NCI-H1105 (cell line): ENCODE measurements at regions not wholly inside any gene's neighbourhood (a gene's known extent, or its start where the extent isn't known, plus 50 kb on each side); places are given as distances from the start of the nearest gene placed in this dataset.

Experiments
- DNase-seq: peaks from one replicate; lab custom pipeline; 2025; lab: John Stamatoyannopoulos, UW

DNA sequence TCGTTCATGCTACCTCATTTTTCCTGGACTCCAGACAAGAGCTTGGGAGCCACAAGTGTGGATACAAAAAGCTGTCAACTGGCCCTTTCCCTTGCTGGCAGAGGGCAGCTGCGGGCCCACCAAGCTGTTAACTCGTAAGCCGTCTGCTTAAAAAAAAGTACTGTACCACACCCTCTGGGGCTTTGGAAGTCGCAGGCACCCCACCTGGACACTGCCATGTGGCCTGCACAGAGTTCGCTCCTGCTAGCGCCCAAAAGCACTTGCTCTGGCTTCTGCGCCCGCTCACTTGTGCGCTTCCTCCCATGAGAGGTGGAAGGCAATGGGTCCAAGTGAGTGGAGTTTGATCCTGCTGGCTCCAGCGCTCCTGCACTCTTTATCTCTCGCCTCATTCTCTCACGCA lies 476.4 kb upstream of the FSTL5 start:
- DNase-seq: no peak

DNA sequence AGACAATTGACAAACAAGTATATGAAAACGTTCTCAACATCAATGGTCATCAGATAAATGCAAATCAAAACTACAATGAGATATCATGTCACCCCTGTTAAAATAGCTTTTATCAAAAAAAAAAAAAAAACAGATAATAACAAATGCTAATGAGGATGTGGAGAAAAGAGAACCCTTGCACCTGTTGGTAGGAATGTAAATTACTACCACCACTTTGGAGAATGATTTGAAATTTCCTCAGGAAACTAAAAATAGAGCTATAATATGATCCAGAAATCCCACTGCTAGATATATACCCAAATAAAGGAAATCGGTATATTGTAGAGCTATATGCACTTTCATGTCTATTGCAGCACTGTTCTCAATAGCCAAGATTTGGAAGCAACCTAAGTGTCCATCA lies 470.6 kb upstream of the FSTL5 start:
- no peak for DNase-seq

DNA sequence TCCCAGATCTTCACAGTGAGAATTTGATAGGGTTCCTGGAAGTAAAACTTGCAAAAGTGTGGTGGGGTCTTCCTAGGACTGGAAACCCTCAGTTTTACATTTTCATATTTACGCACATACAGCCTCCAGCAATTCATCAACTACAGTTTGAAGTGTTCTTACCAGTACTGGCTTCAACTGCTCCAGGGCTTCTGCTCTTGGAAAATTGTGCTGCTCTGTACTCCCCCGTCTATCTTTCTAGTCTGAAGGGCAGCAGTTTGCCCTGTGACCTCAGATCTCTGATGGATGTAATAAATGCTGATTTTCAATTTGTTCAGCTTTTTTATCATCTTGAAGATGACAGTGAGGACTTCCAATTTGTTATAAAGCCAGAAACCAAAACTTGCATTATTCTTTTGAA lies 458.9 kb upstream of the FSTL5 start:
- DNase-seq: no peak

DNA sequence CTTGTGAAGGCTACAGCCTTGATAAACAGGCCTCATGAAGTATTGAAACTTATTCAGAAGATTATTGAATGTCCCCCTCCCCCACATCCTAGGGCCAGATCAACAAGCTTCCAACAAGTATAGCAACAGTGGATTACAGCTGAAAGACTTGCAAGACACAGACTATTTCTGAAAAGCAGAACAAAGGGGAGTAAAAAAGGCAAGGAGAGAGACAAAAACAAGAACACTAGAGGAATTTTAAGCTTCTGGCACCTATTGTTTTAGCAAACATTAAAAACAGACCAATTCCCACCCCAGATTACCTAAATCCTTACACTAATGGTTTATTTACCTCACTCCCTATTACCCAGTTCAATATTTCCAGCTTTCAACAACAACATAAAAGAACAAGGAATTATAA lies 446.3 kb upstream of the FSTL5 start:
- DNase-seq: no peak

DNA sequence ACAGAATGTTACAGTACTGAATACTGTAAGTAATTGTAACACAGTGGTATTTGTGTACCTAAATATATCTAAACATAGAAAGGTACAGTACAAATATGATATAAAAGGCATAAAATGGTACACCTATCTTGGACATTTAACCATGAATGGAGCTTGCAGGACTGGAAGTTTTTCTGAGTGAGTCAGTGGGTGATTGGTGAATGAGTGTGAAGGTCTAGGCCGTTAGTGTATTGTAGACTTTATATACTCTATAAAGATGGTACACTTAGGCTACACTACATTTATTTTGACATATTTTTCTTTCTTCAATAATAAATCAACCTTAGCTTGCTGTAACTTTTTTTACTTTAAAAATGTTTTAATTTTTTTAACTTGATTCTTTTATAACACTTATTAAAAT lies 422.5 kb upstream of the FSTL5 start:
- no peak for DNase-seq

DNA sequence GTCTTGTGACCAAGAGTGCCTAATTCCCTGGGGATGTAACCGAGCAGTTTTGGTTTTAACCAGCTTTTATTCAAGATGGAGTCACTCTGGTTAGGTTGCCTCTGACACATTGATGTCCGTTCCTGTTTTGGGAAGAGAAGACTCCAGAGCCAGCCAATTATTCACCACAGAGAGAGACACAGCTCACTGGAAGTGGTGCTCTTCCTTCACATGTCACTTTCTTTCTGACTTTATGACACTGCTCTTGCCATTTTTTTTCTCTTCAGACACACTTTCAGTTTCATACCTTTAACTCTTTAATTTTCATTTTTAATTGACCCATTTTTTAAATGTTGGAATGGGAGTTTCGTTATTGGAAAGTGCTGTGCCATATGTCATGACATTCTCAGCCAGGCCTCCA lies 418.4 kb upstream of the FSTL5 start:
- no peak for DNase-seq

DNA sequence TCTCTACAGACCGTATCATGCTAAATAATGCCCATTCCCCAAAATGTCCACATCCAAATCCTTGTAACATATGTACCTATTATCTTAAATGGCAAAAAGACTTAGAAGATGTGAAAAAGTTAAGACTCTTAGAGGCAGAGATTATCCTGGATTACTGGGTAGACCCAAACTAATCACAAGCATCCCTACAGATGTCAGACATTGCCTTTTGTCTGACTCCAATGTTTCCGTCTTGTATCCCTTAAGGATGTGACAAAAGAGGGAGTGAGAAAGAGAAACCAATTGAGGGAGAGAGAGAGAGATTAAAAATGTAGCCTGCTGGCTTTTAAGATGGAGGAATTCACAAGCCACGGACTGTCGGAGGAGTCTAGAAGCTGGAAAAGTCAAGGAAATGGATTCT lies 401.9 kb upstream of the FSTL5 start:
- DNase-seq: no peak

DNA sequence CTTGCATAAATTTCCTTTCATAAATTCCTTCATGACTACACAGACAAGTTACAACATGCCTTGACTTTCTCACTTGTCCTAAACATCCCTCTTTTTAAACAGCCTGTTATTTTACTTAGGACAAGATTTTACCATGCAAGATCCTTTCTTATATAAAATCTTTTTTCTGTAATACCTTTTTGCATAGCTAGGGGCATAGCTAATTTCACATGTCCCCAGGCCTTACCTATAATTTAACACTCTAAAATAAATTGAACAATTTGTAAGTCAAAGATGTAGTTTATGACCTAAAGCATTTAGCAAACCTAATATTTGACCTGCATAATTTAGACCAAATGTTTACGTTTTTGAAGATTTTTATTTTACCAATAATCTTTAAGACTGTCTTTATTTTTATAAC lies 396.3 kb upstream of the FSTL5 start:
- no peak for DNase-seq

DNA sequence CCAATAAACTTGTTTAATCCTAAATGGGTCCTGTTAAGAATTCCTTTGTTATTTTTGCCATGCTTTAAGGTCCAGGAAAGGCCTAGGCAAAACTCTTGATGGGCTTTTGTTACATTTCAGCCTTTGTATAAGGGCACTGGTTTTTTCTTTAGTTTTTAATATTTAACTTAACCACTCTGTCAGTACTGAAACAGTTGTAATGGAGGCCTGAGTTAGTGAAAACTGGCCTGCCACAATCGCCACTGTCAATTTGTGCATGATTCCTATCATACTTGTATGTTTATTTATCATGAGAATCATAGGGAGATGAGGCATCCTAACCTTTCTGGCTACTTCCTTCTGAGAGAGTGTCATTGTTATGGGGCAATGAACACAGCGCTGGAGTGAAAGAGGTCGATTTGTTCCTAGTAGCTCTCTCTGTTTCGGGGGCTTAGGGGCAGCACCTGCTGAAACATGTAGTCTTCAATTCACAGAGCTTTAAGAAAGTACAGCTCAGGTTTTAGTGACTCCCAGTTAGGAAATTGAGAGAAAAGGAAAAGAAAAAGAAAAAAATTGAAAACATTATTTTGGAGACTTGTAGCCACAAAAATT lies 393.8 kb upstream of the FSTL5 start:
- no peak for DNase-seq

DNA sequence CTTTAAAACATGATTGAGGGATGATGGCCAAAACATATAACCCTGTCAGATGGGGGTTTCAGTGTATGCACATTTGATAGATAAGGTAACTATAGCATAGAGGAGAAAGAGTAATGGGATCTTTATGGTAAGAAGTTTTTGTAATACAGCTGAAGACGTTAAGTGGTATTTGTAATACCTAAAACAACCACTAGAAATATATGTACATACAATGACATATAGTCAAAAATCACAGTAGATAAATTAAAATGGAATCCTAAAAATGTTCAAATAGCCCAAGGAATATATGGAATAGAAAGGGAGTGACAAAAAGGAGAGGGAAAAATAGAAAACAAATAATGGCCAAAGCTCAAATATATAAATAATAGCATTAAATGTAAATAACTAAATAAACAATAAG lies 371.3 kb upstream of the FSTL5 start:
- no peak for DNase-seq

DNA sequence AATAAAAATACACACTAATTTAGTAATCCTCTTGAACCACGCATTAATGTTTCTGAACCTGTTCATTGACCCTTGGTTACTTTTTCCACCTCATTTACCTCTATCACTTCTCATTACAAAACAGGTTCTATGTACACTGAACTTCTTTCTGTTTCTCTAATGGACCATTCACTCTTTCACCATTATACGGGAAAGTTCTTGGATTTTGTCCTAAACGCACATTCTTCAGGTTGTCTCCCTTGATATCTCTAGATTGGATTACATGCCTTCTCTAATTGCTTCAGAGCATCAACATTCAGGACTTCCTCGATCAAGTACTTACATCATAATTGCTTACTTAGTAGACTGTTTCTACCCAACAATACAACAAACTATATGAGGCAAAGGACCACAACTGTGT lies 359.4 kb upstream of the FSTL5 start:
- DNase-seq: no peak

DNA sequence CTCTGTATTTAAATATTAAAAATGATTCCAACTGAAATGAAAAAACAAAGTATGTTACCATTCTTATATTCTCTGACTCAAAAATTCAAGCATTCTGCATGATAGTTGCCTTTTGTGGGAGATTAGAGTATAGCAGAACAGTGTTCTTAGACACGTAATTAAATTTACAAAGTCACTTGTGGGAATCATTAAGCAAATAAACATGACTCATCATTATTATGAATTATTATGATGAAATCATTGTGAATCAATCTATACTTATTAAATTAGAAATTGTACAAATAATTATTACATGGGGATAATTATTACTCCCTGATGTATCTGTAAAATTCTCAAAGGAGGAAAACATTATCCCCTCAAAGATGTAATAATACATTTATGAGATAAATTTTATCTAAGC lies 358.9 kb upstream of the FSTL5 start:
- DNase-seq: no peak

DNA sequence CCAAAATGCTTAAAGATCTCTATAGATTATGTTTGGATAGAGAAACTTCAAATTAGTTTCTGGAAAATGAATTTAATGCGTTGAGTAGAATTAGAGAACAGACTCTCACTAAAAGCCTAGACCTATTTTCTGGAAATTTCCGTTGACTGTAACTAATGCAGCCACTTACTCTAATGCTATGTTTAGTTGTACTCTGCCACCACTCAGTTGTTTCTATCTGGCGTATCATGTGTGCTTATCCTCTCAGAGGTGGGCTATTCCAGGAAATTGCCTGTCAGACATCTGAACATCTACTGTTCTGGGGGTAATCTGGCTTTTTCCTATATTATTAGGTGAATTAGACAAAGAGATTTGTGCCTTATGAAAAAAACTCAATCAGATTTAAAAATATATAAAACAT lies 347.1 kb upstream of the FSTL5 start:
- no peak for DNase-seq

DNA sequence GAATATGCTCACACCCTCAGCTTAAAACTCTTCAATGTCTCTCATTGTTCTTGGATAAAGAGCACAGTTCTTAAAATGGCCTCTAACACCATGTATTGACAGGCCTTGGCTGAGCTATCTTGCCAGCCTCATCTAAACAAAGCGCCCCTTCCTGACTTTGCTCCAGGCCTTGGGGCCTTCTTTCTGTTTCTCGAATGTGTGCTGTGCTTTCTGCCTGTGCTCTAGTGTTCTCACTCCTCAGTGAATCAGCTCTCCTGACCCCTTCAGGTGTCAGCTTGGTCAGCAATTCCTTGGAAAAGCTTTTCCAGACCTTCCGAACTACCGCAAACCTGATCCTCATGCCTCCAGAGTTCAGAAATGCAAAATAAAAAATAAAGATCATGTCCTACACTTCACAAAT lies 346.3 kb upstream of the FSTL5 start:
- DNase-seq: no peak

DNA sequence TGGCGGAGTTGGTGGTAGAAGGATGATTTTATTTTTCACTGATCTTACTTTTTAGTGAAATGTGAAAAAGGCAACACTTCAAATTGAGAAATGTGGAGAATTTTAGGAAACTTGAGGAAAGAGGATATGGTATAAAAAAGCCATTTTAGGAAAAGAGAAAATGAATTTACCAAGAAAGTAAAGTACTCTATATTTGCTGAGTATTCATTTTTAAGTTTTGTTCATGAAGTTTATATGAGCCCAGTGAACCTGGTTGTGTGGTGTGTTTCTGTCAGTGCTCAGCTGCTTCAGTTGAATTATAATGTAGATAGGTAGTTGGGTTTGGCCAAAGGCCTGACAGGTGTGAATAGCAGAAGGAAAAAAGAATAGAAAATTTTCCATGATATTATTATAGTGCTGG lies 345.5 kb upstream of the FSTL5 start:
- no peak for DNase-seq

DNA sequence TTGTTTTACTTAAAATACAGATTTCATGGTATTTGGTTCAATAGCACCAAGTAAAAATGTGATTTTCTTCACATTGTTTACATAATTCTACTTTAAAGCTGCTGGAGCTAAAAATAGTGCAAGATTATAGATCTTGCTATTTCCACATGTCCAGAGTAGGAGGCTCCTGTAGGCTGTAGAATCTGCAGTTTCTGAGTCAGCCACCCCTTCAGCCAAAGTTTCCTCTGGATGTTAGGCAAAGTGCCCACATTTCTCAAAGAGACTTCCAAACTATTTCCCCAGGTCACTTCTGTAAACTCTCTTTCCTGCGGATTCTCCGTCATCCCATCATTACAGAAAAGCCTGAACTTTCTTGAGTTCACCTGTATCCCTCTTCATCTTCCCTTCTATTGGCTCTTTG lies 342.5 kb upstream of the FSTL5 start:
- DNase-seq: no peak

DNA sequence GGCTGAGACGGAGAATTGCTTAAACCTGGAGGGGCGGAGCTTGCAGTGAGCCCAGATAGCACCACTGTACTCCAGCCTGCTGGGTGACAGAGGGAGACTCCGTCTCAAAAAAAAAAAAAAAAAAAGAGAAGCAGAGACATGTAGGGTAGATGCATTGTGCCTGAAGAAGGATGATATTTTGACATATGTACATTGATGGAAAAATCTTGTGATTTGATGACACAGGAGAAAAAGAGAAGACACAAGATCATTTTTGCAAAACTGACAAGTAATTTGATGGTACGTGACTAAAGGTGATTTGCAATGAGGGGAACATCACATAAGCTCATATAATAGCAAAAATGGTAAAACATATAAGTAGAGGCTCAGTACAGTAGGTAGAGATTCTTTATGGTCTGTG lies 340.1 kb upstream of the FSTL5 start:
- DNase-seq: no peak

DNA sequence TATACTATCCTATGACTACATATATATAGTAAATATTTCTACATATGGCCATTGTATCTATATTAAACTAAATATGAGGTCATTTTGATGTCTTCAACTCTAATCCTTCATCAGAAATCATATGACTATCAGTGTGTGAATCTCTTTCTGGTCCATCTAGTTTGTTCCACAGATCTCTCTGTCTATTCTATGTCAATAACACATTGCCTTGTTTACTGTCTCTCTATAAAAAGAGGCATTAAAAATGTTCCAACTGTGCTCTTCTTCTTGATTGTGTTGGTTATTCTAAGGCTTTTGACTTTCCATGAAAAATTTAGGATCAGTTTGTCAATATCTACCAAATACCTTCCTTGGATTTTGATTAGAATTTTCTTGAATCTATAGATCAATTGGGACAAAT lies 338.3 kb upstream of the FSTL5 start:
- DNase-seq: no peak

DNA sequence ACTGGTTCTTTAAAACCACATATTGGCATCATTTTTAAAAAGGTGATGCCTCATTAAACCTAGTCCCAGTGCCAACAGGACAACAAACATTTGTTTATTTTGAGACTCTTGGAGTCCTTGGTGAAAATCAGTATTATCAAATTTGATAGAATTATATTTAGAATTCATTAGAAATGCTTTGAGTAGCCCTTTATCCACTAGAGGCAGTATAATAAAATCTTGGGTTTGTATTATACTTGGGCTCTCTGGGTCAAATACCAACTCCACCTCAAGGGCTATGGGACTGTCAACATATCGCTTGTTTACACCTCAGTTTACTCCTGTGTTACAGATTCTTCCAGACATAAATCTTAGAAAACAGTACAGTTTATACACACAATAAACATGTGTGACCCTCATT lies 335.7 kb upstream of the FSTL5 start:
- no peak for DNase-seq

DNA sequence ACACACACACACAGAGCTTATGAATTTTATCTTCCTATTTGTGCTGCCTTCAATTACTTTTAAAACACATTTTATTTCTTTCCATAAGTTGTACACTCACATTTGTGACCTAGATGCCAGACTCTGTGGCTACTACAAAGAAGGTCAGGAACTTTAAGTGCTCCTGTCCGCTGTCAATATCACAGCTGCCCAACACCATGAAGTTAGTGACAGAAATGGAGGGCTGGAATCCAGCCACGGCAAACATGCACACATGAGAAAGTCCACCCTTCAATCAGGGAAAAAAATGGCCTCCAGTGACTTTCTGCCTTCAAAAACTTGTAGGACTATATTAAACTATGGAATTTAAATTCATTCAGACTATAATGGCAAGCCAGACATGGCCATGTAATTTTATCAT lies 334.4 kb upstream of the FSTL5 start:
- no peak for DNase-seq

DNA sequence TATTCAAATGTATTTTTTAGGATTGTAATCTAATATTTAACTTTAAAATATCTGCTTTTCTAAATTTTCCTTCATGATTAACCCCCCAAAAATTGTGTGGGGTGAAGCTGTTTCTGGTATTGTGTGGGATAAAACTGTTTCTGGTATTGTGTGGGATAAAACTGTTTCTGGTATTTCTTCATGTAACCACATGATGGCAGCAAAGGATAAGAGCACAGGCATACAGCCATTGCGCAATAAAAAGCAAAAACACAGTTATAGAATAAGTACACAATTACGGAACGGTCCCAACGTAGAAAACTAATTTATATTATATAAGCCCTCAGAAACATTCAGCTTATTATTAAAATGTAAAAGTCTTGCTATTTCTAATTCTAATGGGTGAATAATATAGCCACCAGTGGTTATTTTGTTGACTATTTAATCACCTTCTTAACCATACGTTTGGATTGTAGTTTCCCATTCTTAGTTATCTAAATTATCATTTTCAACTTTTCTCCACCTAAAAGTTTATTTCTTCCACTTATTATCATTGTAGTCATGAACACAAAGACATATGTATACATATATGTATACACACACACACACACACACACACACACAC lies 333.9 kb upstream of the FSTL5 start:
- DNase-seq: no peak

DNA sequence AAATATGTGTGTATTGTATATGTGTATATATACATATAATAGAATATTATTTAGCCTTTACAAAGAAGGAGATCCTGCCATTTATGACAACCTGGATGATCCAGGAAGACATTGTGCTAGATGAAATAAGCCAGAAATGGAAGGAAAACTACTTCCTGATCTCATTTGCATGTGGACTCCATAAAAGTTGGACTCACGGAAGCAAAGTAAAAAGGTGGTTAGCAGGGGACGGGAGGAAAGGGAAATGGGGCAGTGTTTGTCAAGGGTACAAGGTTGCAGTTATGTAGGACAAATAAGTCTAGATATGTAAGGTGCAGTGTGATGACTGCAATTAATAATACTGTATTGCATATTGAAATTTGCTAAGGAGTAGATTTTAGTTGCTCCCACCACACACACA lies 331.1 kb upstream of the FSTL5 start:
- no peak for DNase-seq

DNA sequence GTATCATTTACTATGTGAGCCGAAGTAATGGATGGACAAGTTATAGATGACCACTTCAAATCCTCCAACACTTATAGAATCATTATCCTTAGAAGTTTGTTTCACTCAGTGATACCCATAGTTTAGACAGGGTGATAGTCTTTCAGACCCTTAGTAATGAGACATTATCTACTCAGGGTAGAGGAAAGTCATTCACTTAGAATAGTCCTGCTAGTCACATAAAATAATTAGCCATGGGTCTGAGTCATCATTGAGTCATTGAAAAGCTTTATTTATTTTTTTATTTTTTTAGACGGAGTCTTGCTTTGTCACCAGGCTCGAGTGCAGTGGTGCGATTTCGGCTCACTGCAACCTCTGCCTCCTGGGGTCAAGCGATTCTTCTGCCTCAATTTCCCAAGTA lies 321.7 kb upstream of the FSTL5 start:
- no peak for DNase-seq

DNA sequence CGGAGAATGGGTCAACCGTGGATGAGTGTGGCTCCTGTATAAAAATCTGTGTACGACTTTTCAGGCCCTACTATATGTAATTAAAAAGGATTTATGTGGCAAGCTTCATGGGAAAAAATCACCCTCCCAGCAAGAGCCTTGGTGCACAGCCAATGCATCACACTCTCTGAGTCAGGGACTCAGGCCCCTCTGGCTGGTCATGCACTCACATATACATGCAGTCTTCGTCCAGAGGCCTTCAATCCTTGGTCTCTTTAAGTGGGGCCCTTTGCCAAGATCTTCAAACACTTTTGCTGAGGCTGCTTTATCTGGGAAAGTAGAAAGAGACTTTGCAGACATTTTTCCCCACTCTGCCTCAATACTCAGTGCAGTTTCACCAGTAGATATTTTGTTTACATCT lies 311.4 kb upstream of the FSTL5 start:
- DNase-seq: no peak

DNA sequence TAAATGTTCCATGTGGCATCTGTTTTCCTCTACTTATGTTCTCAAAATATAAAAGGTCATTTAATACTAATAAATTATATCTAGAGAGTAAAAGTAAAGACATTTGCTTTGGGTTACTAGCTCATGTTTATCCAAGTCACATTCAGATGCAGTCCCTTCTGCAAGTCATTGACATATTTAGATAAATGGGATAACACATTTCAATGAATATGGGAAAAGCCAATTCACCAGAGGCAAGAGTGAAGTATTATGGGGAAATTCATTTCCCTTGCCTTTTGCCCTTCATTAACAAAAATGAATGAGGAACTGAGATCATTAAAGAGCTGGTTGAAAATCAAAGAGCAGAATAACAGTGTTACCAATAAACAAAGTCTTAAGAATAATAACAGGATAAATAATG lies 306.2 kb upstream of the FSTL5 start:
- no peak for DNase-seq
